HG03139 (cell line): ENCODE measurements at regions not wholly inside any gene's neighbourhood (a gene's known extent, or its start where the extent isn't known, plus 50 kb on each side); places are given as distances from the start of the nearest gene placed in this dataset.
"Not testable (repeated sequence)": the region's sequence is repeated elsewhere in the genome, so short reads cannot be mapped to it uniquely, and the experiment has no call there.

Experiments
- ATAC-seq: cut with Tn5 transposase; IDR thresholded peaks from one replicate; pipeline ENCODE4 v1.9.1; 2021; ENCODE audit not compliant: unreplicated experiment

GRCh38 chr17:77796176-77796860 is 162.2 kb upstream of the TNRC6C start:
- no peak for ATAC-seq

GRCh38 chr17:77798031-77798430 is 160.5 kb upstream of the TNRC6C start:
- no peak for ATAC-seq

GRCh38 chr17:77798481-77798880 is 160.0 kb upstream of the TNRC6C start:
- no peak for ATAC-seq

GRCh38 chr17:77800816-77801215 is 157.7 kb upstream of the TNRC6C start:
- ATAC-seq = no peak

DNA sequence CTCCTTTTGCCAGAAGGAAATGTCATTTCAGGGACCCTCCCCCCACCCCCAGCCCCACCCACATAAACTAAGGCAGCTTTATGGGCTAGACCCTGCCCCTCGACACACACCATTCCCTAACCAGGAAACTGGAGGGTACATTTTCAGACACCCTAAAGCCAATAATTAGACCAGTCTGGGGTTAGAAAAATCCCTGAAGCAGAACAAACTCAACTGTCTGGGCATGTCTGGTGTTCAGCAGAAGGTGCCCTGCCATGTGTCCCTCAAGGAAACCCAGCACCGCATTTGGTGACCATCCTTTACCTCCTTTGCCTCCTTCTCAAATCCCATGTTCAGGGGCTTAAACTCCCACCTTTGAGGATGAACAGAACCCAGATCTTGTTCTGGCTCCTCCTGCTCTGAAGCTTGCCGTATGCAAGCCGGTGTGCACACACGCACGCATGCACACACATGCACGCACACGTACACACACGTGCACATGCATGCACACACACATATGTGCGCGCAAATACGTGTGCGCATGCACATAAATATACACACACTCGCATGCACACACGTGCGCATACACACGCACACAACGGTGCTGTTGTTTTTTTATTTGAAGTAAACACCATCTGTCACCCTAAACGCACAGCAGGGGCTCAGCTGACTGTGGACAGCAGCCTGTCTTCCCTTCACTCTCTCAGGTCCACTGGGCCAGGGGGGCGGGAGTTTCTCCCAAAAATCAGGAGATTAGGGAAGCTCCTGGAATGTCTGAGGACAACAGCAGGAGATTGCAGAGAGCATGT is 156.8 kb upstream of the TNRC6C start:
- ATAC-seq = no peak

DNA sequence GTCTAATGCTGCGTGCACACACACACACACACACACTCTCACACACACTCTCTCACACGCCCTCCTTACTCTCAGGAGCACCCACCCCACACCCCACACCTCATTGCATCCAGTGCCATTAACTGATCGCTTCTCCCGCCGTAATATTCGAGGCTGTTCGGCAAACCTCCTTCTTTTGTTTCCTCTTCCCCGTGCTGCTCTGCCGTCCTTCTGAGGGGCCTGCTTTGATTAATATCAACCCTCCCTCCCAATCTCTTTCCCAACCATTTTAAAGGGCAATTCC is 156.2 kb upstream of the TNRC6C start:
- ATAC-seq = no peak

GRCh38 chr17:77802811-77803220 is 155.7 kb upstream of the TNRC6C start:
- ATAC-seq = no peak

DNA sequence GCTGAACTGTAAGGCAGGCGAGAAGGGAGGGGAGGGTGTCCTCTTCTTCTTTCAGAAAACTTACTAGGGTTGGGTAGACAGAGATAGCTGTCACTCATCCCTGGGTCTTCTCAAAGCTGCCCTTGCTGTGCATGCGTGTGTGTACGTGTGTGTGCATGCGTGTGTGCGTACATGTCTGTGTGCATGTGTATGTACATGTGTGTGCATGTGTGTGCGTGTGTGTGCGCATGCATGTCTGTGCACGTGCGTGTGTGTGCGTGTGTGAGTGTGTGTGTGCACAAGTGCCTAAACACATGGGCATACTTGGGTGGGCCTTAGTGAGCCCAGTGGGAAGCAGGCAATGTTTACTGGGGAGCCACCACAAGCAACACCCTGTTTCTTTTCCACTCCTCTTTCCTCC is 154.8 kb upstream of the TNRC6C start:
- ATAC-seq = no peak

DNA sequence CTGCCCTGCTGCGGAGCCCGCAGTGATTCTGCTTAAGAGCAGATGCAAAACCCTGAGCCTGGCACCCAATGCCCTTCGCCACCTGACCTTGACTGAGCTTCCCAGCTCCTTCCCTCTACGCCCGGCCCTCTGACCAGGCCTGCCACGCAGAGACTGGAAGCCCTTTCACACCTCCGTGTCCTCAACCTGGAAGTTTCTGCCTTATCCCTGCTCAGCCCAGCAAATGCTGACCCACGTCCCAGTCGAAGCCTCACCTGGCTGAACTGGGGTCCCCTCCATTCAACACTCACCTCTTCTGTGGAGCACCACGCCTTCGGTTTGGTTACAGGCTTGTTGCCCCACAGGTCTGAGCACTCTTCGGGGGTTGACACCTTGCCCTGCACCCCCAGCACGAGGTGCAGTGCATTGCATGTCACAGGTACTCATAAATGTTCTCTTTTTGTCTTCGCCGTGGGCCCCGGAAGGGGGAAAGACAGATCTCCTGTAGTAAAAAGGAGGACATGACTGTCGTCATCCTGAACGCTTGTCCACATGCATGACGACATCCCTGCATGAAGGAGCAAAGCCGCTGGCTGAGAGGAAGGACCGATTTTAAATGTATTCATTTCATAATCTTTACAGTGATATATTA is 153.6 kb upstream of the TNRC6C start:
- ATAC-seq = no peak

DNA sequence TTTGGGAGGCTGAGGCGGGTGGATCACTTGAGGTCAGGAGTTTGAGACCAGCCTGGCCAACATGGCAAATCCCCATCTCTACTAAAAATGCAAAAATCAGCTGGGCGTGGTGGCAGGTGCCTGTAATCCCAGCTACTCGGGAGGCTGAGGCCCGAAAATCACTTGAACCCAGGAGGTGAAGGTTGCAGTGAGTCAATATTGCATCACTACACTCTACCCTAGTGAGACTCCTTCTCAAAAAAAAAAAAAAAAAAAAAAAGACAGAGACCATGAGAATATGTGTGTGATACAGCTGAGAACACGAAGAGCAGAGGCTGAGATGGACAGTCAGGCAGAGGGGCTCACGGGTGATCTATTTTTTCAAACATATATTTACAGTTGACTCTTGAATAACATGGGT is 152.5 kb upstream of the TNRC6C start:
- ATAC-seq = not testable (repeated sequence)

DNA sequence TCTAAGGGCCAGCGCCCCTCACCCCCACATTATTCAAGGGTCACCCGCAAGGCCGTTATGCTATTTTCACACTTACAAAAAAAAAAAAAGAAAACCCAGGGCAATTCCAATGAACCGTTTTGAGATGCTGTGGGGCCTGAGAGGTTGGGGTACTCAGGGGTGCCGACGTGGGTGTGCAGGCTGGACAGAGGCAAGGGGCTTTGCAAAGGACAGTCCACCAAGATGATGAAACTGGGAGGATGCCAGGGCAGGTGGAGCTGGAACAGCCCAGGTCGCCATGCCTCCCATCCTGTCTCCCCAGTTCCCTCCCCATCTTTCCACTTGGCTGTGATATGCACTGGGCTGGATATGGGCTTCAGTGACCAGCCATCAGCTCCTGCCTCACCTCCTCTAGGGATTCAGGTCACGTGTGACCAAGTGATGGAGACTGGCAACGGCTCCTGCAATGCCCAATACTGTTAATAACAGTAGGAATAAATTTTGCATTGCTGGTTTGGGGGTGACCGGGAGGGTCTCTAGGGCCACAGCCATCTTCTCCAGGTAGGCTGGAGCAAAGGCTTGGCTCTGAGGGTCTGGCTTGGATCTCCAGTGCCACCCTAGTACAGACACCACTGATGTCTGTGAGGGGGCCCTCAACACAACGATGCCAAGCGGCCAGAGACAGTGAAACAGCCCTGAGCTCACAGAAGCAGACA is 151.3 kb upstream of the TNRC6C start:
- ATAC-seq = no peak

- ATAC-seq = no peak
These were observed 150.6 kb upstream of the TNRC6C start for GRCh38 chr17:77807746-77808441.

- no peak for ATAC-seq
These were observed 149.6 kb upstream of the TNRC6C start for GRCh38 chr17:77808686-77809425.

GRCh38 chr17:77809814-77810213 is 148.7 kb upstream of the TNRC6C start:
- ATAC-seq = no peak

GRCh38 chr17:77810536-77810935 is 148.0 kb upstream of the TNRC6C start:
- ATAC-seq = no peak

DNA sequence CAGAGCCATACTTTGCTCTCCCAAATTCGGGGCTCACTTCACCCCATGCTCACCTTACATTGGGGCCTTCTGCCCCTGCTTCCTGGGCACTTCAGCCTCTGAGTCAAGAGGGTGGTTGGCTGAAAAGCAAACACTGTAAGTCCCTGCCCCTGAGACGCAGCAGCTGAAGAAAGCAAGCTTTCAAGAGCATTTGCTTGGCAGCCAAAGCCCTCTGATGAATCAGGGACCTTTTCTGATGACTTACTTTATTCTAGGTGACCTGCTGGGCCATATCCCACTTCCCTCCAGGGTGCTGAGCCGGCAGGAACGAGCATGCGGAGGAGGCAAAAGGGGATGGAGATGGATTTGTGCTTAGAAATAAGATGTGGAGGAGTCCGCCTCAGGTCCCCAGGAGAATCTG is 147.0 kb upstream of the TNRC6C start:
- no peak for ATAC-seq

DNA sequence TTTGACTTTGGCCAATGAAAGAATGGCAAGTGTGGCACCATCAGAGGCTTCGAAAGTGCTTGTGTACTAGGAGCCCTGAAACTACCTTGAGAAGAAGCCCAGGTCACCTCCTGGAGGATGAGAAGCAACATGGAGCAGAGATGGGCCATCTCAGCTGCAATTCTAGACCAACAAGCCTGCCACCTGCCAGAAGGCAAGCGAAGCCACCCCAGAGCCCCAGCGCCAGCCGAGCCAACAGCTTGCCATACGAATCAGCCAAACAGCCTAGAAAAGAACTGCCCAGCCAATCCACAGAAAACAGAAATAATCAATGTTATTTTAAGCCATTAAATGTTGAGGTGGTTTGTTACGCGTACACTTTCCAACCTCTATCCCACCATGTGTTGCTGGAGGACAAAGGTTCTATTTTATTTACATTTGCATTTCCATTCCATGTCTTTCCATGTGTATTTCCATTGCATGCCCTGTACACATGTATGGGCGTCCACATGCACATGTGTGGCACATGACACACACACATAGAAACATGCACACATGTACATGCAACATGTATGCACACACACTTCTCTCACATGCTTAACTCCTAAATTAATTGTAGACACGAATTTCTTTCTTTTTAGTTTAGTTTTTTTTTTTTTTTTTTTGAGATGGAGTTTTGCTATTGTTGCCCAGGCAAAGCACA is 144.3 kb upstream of the TNRC6C start:
- no peak for ATAC-seq

DNA sequence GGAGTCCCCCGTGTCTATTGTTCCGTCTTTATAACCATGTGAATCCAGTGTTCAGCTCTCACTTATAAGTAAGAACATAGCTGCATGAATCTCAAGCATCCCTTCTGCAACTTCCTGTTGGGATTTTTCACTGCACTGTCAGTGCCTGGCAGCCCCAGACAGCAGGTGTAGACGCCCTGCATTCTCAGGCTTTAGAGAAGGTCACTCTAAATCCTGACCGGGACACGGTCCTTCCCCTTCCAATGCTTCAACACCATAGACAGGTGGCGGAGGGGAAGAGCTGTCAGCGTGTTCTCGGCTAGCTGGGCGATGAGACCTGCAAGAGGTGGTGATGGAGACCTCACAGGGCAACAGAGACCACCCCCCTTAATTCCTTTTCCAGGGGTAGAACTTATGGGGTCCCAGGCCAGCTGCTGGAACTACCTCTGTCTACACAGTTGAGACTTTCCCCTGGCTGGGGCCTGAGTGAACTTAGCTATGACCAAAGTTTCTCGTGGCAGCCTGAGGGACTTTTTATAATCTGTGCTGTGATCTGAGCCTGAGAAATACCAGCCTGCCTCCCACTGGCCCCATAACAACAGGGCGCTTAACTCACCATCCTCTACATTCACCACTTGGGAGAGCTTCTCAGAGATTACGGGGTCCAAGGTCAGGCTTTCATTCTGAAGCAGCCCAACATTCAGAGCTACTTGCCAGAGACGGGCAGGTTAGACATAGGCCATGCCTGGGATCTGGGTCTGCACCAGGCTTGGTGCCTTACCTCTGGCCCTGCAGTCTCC is 143.2 kb upstream of the TNRC6C start:
- no peak for ATAC-seq

DNA sequence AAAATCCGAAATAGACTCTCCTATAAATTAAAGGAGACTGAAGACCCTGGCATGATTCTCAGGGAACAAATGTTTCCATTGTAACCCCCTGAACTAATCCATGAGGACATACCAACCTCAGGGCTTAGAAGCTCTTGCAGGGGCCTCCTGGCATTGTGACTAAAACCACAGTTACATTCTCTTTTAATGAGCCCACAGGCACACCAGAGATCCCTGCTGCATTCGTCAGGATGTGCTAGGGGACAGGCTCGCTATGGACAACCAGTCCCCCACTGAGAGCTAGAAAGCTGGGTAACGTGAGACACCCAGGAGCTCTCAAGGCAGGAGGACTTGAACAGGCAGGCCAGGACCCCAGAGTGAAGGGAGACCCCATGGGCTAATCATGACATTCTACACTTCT is 140.6 kb upstream of the TNRC6C start:
- ATAC-seq = no peak
